Loucy (cell line): ENCODE measurements at regions not wholly inside any gene's neighbourhood (a gene's known extent, or its start where the extent isn't known, plus 50 kb on each side); places are given as distances from the start of the nearest gene placed in this dataset.

ENCODE experiments used
- H2AFZ ChIP-seq: fragments of 200-600 bp; sonication (generic); 2 replicates; pipeline ENCODE4 v1.6.0; 2016; ENCODE audit warnings: antibody characterized with exemption, mild to moderate bottlenecking, low read length, moderate library complexity
- H3F3A ChIP-seq: fragments of 200-600 bp; 2 replicates; pipeline ENCODE4 v1.6.0; 2016; ENCODE audit warnings: antibody characterized with exemption, low read depth, mild to moderate bottlenecking
- H3K27me3 ChIP-seq: fragments of 200-600 bp; sonication (generic); 2 replicates; pipeline ENCODE4 v1.6.1; 2014; ENCODE audit warnings: low read length, mild to moderate bottlenecking; ENCODE audit not compliant: insufficient read depth, poor library complexity, severe bottlenecking
- H3K36me3 ChIP-seq: fragments of 200-600 bp; sonication (generic); 2 replicates; pipeline ENCODE4 v1.6.1; 2016; ENCODE audit warnings: low read length; ENCODE audit not compliant: insufficient read depth
- H3K4me1 ChIP-seq: fragments of 200-600 bp; sonication (generic); 2 replicates; pipeline ENCODE4 v1.5.1; 2014; ENCODE audit warnings: low read length, mild to moderate bottlenecking; ENCODE audit not compliant: insufficient read depth, poor library complexity, severe bottlenecking
- H3K4me2 ChIP-seq: fragments of 200-600 bp; sonication (generic); 2 replicates; pipeline ENCODE4 v1.6.0; 2014; ENCODE audit warnings: antibody characterized with exemption, low read length, low read depth, mild to moderate bottlenecking; ENCODE audit not compliant: poor library complexity, severe bottlenecking
- H3K4me3 ChIP-seq: fragments of 200-600 bp; sonication (generic); 2 replicates; pipeline ENCODE4 v1.5.1; 2014; ENCODE audit warnings: low read length, mild to moderate bottlenecking, mixed read lengths; ENCODE audit not compliant: poor library complexity, severe bottlenecking
- H3K79me2 ChIP-seq: fragments of 200-600 bp; sonication (generic); 2 replicates; pipeline ENCODE4 v1.6.1; 2014; ENCODE audit warnings: low read length; ENCODE audit not compliant: insufficient read depth
- H3K9ac ChIP-seq: fragments of 200-600 bp; sonication (generic); 2 replicates; pipeline ENCODE4 v1.6.0; 2014; ENCODE audit warnings: mild to moderate bottlenecking, low read depth, low read length, moderate library complexity; ENCODE audit not compliant: poor library complexity, severe bottlenecking
- H3K9me2 ChIP-seq: fragments of 200-600 bp; sonication (generic); replicated peaks from 2 replicates; pipeline ENCODE4 v1.6.1; 2016; ENCODE audit warnings: low read depth, low read length, mixed read lengths
- H3K9me3 ChIP-seq: fragments of 200-600 bp; sonication (generic); 2 replicates; pipeline ENCODE4 v1.6.1; 2014; ENCODE audit warnings: mild to moderate bottlenecking, antibody characterized with exemption, low read length, low read depth; ENCODE audit not compliant: insufficient read depth
- H4K20me1 ChIP-seq: fragments of 200-600 bp; sonication (generic); 2 replicates; pipeline ENCODE4 v1.6.0; 2014; ENCODE audit warnings: antibody characterized with exemption, low read length, mild to moderate bottlenecking; ENCODE audit not compliant: insufficient read depth, poor library complexity, severe bottlenecking
- EZH2phosphoT487 ChIP-seq: fragments of 200-600 bp; IDR thresholded peaks from 2 replicates; pipeline ENCODE4 v1.6.1; 2018; ENCODE audit warnings: antibody characterized with exemption, mild to moderate bottlenecking, moderate library complexity, borderline replicate concordance
- TF ChIP-seq, protein P1 (sequence below): fragments of 200-600 bp; sonication (generic); conservative IDR thresholded peaks from 2 replicates; pipeline ENCODE4 v1.5.1; 2014; ENCODE audit warnings: mild to moderate bottlenecking, antibody characterized with exemption, low read length

DNA sequence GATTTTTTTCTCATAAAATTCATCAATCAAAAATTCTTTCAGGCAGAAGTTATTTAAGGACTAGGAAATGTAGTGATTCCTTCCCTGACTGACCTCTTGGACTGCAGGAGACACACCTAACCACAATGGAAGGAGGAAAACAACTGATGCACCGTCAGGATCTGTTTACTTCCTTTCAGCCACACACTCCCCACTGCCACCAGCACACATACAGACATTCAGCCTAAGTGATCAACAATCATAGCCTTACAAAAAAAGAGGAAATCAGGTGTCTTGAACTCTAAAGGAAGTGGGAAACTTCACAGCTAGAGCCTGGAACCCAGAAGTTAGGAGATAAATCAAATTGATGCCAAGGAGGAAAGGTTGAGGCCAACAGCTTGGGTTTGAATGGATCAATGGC lies 213.5 kb upstream of the ACVR2A start:
- Histone ChIP-seq H3K4me1 (no peaks in the 10 kb centered on the region), H3K9ac (no peak overlapping the region), H2AFZ (no peak overlapping the region), H4K20me1 (no peaks in the 10 kb centered on the region), H3K9me3 (no peaks in the 10 kb centered on the region), H3K79me2 (no peaks in the 10 kb centered on the region), H3K36me3 (no peaks in the 10 kb centered on the region), H3K4me3 (no peak overlapping the region), H3K9me2 (no peaks in the 10 kb centered on the region), H3K4me2 (no peak overlapping the region), H3F3A (no peaks in the 10 kb centered on the region), H3K27me3 (no peaks in the 10 kb centered on the region)
- TF ChIP-seq, protein P1, sequence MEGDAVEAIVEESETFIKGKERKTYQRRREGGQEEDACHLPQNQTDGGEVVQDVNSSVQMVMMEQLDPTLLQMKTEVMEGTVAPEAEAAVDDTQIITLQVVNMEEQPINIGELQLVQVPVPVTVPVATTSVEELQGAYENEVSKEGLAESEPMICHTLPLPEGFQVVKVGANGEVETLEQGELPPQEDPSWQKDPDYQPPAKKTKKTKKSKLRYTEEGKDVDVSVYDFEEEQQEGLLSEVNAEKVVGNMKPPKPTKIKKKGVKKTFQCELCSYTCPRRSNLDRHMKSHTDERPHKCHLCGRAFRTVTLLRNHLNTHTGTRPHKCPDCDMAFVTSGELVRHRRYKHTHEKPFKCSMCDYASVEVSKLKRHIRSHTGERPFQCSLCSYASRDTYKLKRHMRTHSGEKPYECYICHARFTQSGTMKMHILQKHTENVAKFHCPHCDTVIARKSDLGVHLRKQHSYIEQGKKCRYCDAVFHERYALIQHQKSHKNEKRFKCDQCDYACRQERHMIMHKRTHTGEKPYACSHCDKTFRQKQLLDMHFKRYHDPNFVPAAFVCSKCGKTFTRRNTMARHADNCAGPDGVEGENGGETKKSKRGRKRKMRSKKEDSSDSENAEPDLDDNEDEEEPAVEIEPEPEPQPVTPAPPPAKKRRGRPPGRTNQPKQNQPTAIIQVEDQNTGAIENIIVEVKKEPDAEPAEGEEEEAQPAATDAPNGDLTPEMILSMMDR, result no peak
- TF ChIP-seq EZH2phosphoT487, result no peak

DNA sequence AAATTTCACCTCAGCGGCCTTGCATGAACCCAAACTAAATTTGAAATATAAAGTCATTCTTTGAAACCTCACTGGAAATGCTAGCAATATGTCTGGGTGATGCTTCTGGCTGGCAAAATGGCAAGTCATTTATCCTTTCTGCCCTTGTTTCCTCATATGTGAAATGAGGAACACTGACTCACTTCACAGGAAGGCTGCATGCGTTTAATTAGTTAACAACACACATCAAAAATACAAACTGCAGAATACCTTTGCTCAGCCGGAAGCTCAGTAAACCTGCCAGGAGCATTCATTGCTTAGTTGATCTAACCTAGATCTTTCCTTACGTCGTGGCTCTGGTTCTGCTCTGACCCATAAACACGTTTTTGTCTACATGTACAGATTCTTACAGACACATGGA lies 214.2 kb upstream of the ACVR2A start:
- no peak overlapping the region for H3K4me2 ChIP-seq
- no peaks in the 10 kb centered on the region for H3K36me3 ChIP-seq
- H3K79me2 ChIP-seq, result no peaks in the 10 kb centered on the region
- no peaks in the 10 kb centered on the region for H3F3A ChIP-seq
- no peaks in the 10 kb centered on the region for H3K27me3 ChIP-seq
- no peaks in the 10 kb centered on the region for H4K20me1 ChIP-seq
- H3K4me1 ChIP-seq, result no peaks in the 10 kb centered on the region
- H3K4me3 ChIP-seq, result no peak overlapping the region
- H3K9me3 ChIP-seq, result no peaks in the 10 kb centered on the region
- no peaks in the 10 kb centered on the region for H3K9me2 ChIP-seq
- no peak overlapping the region for H3K9ac ChIP-seq
- H2AFZ ChIP-seq, result no peak overlapping the region
- TF ChIP-seq, protein P1, result no peak
- no peak for TF ChIP-seq EZH2phosphoT487

DNA sequence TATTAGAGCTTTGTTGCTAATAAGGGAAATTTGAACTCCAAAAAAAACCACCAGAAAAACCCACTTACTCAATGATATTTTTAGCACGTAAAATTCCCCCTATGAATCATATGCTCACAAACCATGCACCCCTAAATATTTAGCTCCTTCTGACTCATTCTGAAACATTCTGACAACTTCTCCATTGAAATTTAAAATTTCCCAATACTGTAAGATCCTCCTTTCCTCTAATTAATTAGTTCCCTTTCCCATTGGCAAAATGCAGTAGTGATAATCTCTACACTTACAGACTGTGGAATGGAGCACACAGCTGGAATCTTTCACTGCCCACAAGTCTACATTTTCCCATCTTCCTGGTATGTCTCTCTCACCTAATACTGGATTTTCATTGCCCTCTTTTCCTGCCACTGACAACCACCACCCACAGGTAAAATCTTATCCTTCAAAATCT lies 215.8 kb upstream of the ACVR2A start:
- Histone ChIP-seq H3K4me2 (no peak overlapping the region), H3K36me3 (no peaks in the 10 kb centered on the region)

More for the DNA sequence above, 215.8 kb upstream of the ACVR2A start:
- no peaks in the 10 kb centered on the region for H3K79me2 ChIP-seq
- H3F3A ChIP-seq, result no peaks in the 10 kb centered on the region
- no peak overlapping the region for H3K9ac ChIP-seq
- H4K20me1 ChIP-seq, result no peaks in the 10 kb centered on the region
- no peak overlapping the region for H3K4me3 ChIP-seq
- no peak overlapping the region for H2AFZ ChIP-seq
- no peaks in the 10 kb centered on the region for H3K9me3 ChIP-seq
- H3K4me1 ChIP-seq, result no peaks in the 10 kb centered on the region
- H3K9me2 ChIP-seq, result no peaks in the 10 kb centered on the region
- no peak for TF ChIP-seq EZH2phosphoT487
- TF ChIP-seq, protein P1, result no peak
- H3K27me3 ChIP-seq, result no peaks in the 10 kb centered on the region
